NCI-H2107 treated with DMSO at 0.1 percent for 48 hours (cell line): ENCODE measurements at regions not wholly inside any gene's neighbourhood (a gene's known extent, or its start where the extent isn't known, plus 50 kb on each side); places are given as distances from the start of the nearest gene placed in this dataset.
"Not testable (repeated sequence)": the region's sequence is repeated elsewhere in the genome, so short reads cannot be mapped to it uniquely, and the experiment has no call there.

ENCODE experiments used
- DNase-seq: peaks from one replicate; lab custom pipeline; 2025; ENCODE audit not compliant: unreplicated experiment; lab: John Stamatoyannopoulos, UW

DNA sequence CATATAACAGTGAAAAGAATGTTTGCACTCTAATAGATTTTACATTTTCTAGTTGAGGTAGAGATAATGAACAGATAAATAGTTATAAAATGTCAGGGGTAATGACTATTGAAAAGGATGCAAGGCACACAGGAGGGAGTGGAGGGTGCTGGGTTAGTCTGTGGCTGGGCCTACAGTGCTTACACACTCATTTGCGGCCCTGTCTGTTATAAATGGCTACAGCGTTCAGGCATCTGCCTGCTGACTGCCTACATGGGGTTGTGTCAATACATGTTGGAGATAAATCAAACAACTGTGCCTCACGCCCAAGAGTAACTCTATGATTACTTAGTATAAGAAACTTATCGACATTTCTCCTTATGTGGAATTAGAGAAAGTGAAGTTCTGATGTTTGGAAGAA, 313.3 kb downstream of the ACTR3B start:
- no peak for DNase-seq

- not testable (repeated sequence) for DNase-seq
These were observed 316.7 kb downstream of the ACTR3B start for GRCh38 chr7:153076289-153076688.

GRCh38 chr7:153081496-153081895, 321.9 kb downstream of the ACTR3B start:
- DNase-seq: no peak

DNA sequence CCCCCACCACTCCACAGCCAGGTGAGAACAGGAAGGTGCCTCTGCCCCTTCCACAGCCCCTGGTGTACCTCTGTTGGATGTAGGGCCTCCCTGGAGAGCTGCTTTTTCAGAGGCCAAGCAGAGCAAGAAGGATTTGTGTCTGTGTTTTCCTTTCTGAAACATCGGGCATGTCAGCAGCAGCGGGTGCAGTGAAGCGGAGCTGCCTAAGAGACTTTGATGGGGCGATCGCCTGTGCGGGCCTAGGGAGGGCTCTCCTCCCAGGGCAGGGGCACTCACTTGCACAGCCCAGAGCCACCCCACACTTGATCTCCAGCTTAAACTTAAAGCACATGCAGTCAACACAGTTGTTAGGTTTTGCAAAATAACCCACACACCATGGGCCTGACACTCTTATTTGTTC, 324.7 kb downstream of the ACTR3B start:
- no peak for DNase-seq

DNA sequence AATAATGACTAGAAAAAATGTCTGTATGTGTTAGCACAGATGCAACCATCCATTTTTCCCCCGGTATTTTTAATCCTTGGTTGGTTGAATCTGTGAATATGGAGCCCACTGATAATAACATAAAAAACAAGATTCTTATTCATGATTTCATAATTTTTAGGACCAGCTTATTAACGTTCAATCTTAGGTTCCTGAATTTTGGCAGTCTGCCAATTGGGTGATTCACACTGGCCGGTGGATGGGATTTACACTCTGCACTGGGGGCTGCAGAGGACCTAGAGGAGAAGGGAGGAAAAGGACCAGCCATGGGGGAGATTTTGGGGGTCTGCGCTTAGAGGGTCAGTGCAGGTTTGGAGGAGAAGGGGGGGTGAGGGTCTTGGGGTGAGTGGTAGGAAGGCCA, 327.9 kb downstream of the ACTR3B start:
- no peak for DNase-seq

DNA sequence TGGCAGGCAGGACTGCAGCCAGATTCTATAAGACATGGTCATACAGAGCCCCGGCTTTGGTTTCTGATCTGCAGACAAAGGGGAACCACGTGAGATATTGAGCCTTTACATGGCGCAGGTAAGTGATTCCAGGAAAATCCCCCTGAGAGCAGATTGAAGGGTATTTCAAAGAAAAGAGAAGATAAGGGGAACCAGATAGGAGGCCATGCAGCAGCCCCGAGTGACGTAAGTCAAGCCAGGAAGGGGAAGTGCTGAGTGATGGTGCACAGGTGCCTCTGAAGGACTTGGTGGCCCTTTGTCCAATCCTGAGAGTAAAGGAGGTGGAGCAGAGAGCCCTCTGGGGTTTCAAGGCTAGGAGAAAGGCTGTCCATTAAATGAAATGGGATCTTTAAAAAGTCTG, 329.0 kb downstream of the ACTR3B start:
- DNase-seq: no peak

DNA sequence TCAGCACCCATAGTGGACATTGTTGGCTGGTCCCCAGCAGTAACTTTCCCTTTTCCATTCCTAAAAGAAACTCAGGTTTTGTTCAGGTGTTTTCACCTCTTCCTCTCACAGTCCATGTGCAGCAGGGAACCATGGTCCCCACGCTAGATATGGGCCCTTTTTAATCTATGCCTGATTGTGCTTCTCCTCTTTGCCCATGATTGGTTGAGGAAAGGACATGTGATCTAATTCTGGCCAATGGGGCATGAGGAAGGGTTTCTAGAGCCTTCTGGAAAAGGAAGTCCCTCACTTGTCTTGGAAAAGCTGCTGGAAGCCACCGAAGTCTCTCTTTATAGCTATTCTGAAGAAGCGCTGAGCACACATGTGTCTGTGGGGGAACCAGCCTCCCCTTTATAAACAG, 330.7 kb downstream of the ACTR3B start:
- DNase-seq: no peak

GRCh38 chr7:153090764-153091163, 331.2 kb downstream of the ACTR3B start:
- DNase-seq: no peak

DNA sequence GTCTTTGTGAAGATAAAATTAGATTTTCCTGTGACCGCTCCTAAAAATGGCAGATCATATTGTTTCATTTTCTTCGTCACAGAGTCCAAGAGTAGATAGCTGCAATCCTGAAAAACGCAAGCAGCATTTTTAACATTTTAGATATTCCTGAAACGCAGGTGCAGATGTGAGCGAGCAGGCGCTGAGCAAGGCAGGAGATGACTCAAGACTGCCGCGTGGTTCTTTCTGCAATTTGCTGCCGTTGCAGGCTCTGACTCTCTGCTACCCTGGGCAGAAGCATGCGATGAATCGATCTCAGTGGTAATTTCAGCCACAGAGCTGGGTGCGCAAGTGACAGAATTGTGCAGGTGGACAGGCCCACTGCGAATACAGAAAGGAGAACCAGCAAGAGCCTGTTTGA, 331.9 kb downstream of the ACTR3B start:
- no peak for DNase-seq

GRCh38 chr7:153097511-153098201, 338.1 kb downstream of the ACTR3B start:
- DNase-seq: no peak

- no peak for DNase-seq
These were observed 339.7 kb downstream of the ACTR3B start for GRCh38 chr7:153099235-153099634.

- no peak for DNase-seq
These were observed 341.2 kb downstream of the ACTR3B start for GRCh38 chr7:153100691-153101237.

DNA sequence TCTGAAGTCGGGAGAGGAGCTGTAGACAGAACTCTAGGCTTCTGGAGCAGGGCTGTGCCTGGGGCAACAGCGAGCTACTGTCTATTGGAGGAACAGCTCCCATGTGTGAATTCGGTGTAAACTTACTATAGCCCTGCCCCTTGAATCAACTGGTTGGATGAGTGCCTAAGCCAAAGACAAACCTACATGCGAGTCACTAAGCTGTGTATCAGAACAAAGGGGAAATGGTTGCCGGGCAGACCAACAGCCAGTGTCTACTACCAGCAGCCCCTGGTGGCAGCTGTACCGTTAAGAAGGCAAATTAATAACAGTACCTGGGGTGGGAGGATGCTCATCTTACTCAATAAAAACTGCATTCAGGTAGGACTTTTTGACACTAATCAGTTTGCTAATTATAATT, 343.6 kb downstream of the ACTR3B start:
- no peak for DNase-seq

- no peak for DNase-seq
These were observed 348.3 kb downstream of the ACTR3B start for GRCh38 chr7:153107826-153108225.

- DNase-seq: no peak
These were observed 350.0 kb downstream of the ACTR3B start for GRCh38 chr7:153109566-153109965.

DNA sequence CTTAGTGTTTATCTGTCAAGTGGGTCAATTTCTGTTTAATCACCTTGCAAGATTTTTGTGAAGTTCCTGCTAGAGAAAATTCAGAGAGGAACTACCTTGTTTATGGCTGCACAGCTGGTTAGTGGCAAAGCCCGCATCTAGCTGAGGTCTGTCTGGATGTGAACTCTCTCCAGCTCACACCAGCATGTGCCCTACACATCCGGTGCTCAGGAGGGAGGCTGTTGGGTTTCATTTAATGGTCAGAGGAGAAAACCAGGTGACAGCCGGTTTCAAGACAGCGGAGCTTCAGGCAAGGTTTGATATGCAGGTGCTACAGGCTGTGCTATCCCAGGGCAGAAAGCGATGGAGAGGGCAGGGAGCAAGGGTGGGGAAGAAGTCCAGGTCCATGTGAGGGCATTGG, 351.1 kb downstream of the ACTR3B start:
- DNase-seq: no peak

DNA sequence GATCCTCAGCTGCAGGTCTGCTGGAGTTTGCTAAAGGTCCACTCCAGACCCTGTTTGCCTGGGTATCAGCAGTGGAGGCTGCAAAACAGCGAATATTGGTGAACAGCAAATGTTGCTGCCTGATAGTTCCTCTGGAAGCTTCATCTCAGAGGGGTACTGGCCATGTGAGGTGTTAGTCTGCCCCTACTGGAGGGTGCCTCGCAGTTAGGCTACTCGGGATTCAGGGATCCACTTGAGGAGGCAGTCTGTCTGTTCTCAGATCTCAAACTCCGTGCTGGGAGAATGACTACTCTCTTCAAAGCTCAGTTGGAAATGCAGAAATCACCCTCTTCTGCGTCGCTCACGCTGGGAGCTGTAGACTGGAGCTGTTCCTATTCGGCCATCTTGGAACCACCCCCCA, 362.7 kb downstream of the ACTR3B start:
- not testable (repeated sequence) for DNase-seq

DNA sequence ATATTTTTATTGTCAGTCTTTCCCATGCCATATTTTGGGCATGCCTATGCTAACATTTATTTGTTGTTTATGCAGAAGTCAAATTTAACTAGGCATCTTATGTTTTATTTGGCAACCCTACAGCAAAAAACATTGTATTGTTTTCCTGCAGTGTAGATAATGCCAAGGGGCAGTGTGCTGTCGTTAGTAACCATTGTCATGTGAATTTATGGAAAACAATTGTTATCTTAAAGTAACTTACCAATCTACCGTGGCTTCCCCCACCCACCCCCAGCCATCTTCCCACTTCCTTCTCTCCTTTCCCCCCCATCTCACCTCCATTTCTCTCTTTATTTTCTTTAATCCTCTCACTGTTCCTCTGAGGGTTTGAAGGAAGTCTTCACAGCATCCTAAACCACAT, 370.5 kb downstream of the ACTR3B start:
- no peak for DNase-seq

- DNase-seq: no peak
These were observed 392.2 kb downstream of the ACTR3B start for GRCh38 chr7:153151766-153152165.

DNA sequence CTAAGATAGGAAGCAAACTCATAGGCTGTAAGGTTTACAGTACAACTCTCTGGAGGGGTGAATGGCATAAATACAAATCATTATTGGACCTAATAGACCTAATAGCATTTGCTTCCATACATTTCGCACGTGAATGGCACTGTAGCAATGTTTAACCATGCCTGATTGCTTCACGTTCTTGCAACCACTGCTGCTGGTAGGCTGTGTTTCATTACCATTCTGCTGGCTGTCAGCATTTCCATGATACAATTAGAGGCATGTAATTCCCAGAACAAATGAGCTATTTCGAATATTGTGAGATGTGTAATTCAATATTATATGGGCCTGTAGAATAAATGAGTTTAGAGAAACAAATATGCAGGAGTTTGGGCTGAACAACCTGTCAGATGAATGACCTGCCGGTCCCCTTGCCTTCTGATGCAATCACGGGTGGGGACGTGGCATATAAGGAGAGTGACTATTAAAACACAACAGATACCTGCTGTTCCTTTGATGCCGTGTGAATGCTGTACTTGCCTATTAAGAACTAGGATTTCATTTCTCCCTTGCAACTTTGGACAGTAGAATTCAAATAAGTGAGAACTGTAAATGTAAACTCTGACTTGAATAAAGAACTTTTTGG, 393.4 kb downstream of the ACTR3B start:
- DNase-seq: no peak

DNA sequence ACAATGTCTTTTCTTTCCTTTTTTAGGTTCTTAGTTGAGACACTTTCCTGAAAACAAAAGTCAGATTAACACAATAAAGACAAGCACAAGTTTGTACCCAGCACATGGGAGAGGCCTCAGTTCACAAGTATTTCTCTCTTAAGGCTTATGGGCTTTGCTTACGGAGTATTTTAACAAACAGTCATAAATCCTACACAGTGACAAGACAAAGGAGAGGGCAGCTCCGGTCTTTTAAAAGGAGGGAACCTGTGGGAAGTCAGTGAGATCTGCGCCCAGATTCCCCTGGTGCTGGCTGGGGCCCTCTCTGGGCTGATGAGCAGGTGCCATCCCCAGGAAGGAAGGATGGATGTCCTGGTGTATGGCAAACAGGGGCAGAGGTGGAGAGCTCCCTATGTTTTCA, 398.6 kb downstream of the ACTR3B start:
- DNase-seq: no peak

DNA sequence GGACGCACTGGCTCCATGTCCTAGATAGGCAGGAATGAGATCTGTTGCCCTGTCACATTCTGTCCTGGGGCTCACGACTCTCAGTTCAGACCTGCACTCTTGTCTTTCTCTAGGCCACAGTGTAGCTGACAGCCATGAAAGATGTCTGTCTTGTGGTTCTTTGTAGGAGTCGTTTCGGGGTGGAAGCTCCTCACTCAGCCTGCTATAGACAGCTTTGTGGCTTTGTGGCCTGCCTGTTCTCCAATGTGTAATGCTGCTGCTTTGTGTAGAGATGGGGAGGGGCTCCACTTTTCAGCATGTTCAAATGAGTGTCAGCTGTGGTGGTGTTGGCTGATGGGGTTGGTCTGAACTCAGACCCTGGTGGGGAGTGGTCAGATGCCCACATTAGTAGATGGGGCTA, 410.7 kb downstream of the ACTR3B start:
- no peak for DNase-seq

DNA sequence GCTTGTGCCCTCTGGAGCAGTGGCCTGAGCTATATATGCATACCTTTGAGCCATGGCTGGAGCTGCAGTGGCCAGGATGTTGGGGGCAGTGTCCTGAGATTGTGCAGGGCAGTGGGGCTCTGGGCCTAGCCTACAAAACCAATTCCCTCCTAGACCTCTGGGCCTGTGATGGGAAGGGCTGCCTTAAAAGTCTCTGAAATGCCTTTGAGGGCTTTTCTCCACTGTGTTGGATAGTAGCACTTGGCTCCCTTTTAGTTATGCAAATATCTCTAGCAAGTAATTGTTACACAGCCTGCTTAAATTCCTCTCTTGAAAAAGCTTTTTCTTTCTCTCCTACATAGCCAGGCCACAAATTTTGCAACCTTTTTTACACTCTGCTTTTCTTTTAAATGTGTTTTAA, 426.4 kb downstream of the ACTR3B start:
- no peak for DNase-seq
